H54 (cell line): ENCODE measurements at regions not wholly inside any gene's neighbourhood (a gene's known extent, or its start where the extent isn't known, plus 50 kb on each side); places are given as distances from the start of the nearest gene placed in this dataset.
"Not testable (repeated sequence)": the region's sequence is repeated elsewhere in the genome, so short reads cannot be mapped to it uniquely, and the experiment has no call there.

Source experiments
- DNase-seq: peaks from one replicate; pipeline ENCODE4 v3.0.0; 2011; ENCODE audit warnings: low spot score, mixed read lengths; ENCODE audit not compliant: insufficient read length
- FAIRE-seq: peaks from 3 replicates; lab custom pipeline; 2011; peaks lifted over from hg19 to GRCh38; lab: Jason Lieb, UNC
- POLR2A ChIP-seq: IDR thresholded peaks from 2 replicates; pipeline ENCODE4 v1.6.1; 2011; ENCODE audit warnings: low read depth, mild to moderate bottlenecking, low read length

DNA sequence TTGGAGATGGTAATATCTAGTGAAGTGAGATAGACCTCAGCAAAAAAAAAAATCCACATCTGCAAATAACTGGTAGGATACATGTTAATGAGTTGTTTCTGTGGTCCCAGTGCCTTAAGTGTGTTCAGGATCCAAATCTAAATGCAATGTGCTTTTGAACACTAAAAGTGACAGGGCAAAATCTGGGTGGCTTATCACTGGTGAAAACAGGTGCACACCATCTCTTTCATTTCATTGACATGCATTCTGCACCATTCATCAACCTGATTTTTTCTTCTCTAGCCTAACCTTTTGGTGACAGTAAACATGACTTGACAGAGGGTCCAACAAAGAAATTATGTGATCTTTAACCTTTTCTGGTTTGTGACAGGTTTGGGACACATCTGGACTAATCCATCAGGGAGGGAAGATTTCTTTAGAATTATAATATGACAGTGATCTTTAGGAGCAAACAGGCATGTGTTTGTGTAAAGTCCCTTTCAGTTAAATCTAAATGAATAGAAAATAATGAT lies 201.6 kb upstream of the NEGR1 start:
- DNase-seq (no peak), FAIRE-seq (no peak)
- TF ChIP-seq POLR2A: no peak

DNA sequence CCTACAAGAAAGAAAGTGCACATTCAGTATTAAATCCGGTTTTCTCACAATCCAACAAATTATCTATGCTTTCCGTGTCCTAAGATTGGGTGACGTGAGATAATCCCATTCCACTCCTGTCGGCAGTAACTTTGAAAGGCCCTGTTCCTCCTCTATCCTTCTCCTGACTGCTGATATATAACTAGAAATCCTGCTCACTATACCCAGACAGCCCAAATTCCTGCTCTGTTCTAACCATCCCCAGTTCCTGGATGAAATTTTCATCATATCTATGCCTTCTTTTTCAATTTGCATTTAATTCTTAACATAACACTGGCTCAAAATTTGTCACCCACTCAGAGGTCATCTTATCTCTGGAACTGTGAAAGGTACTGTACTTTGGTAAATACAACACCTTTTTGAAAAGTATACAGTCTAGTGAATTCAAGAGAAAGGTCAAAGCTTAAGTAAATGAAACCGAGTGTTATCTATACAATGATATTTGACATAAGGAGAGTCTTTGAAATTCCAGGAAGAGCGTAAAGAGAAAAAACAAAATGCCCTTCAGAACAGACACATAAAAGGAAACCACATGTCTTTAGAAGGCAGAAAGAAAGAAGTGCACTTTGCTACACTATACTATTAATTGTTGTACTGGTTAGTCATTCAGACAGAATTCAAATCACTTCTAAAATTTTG lies 200.5 kb upstream of the NEGR1 start:
- TF ChIP-seq POLR2A: no peak
- DNase-seq (no peak), FAIRE-seq (no peak)

DNA sequence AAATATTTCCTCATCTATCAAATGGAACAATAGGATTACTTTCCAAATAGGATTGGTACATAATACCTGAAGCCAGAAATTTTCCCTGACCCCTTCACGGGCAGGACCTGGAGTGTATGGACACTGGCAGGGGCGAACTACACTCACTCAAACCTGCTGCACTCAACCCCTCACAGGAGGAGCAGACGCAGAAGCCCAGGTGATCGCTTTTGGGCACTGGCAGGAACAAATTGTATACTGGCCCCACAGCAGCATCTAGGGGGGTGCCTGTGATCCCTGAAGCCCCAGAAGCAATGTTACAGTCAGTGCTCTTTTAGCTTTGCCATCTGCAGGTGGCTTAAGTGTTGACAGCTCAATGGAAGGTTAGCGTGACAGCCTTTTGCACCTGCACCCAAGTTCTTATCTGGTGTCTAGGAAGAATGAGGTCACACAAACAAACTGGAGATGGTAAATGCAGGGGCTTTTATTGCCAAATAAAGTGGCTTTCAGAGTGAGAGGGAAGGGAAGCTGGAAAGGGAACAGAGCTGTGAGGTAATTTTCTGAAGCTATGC lies 199.2 kb upstream of the NEGR1 start:
- no peak for TF ChIP-seq POLR2A
- FAIRE-seq (no peak), DNase-seq (no peak)

DNA sequence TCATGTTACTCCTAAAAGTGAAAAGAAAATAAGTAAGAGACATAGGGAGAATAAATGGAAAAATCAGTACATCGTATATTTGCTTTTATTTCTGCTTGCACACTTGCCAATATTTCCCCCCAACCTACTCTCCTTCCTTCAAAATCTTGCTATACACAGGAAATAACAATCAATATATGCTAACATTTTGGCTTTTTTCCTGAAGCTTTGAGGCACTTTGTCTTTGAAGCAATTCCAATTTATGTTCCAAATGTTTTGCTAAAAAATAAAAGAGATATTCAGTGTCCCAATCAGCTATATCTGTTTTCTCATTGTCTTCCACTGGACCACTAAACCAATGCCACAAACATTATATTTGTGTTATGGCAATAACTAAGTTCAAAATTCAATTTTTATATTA lies 184.0 kb upstream of the NEGR1 start:
- no peak for TF ChIP-seq POLR2A
- FAIRE-seq (no peak), DNase-seq (no peak)

DNA sequence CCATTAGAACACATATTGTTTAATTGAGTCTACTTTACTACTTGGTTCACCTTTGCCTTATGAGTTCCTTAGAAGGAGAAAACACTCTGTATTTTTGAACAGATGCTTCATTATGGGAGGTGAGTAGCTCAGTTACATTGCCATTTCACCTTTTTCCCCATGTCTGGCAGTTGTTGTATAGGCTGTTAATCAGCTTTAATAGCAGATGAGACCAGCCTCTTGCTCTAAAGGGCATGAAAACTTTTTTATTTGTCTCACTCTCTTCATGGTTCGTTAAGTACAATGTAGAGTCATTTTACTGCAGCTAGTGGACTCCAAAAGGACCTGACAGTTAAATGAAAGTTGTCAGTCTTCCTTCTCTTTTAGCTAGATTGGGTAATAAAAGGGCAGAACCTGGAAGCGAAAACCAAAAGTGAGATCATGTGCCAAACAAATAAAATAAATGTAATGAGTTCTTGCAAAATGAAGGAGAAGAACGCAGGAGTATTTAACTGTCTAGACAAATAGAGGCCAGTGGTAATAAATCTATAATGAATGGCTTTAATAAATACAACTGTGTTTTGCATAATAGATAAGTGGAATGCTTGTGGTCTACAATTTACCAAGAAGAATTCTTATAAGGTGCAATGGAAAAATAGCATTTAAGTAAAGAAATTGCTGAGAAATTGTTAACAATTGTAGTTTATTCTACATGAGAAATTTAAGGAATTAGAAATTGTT lies 180.0 kb upstream of the NEGR1 start:
- FAIRE-seq (no peak), DNase-seq (no peak)
- no peak for TF ChIP-seq POLR2A

DNA sequence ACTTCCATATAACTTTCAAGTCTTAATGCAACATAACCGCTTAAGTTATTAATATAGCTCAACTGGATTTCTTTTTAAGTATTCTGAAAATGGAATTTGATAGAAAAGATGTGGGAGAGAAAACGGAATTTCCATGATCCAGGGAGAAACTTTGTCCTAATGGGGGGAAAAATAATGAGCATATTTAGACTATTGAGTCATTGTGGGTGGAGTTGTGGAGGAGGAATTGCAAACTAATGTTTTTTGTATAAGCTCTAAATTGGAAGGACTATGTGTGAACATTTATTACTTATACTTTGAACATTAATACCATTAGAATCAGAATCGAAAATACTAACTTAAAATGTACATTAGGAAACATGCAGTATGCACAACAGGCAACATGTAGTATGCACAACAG lies 159.9 kb upstream of the NEGR1 start:
- FAIRE-seq (no peak), DNase-seq (no peak)
- TF ChIP-seq POLR2A: no peak

DNA sequence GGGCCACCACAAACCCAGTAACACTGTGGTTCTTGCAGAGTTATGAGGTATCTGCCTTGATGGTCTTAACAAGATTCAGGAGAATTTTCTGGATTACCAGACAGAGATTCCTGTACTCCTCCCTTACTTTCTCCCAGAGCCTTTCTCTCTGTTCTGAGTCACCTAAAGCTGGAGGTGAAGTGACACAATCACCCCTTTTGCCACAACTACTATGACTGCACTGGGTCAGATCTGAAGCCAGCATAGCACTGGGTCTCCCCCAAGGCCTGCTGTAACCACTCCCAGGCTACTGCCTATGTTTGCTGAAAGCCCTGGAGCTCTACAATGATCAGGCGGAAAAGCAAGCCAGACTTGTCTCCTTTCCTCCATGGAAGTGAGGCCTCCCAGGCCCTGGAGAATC lies 156.7 kb upstream of the NEGR1 start:
- no peak for DNase-seq
- peak; percentile 64 for FAIRE-seq
- TF ChIP-seq POLR2A: no peak

DNA sequence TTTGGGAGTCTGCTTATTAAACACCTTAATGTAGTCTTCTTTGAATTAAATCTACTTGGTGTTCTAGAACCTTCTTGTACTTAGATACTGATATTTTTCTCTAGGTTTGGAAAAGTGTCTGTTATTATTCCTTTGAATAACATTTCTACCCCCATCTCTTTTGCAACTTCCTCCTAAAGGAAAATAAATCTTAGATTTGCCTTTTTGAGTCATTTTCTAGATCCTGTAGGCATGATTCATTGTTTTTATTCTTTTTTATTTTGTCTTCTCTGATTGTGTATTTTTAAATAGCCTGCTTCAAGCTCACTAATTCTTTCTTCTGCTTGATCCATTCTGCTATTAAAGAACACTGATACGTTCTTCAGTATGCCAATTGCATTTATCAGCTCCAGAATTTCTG lies 155.9 kb upstream of the NEGR1 start:
- DNase-seq (no peak), FAIRE-seq (no peak)
- no peak for TF ChIP-seq POLR2A

DNA sequence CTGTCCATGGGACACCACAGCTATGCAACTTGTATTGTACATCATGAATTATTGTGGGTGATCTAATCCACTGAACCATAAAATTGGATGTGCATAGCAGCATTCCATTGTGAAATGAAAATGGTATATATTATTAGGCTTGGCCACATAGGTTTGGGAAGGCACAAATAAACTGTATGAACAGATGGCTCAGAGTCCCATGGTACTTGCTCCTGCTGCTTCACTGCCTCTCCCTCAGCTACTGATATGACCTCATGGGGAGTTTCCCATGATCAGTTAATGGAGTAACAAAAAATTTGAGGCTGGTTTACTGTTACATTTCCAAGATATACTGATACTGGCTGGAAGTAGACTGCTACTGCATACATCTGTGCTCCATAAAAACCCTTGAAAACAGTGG lies 152.7 kb upstream of the NEGR1 start:
- TF ChIP-seq POLR2A: no peak
- DNase-seq (no peak), FAIRE-seq (no peak)

DNA sequence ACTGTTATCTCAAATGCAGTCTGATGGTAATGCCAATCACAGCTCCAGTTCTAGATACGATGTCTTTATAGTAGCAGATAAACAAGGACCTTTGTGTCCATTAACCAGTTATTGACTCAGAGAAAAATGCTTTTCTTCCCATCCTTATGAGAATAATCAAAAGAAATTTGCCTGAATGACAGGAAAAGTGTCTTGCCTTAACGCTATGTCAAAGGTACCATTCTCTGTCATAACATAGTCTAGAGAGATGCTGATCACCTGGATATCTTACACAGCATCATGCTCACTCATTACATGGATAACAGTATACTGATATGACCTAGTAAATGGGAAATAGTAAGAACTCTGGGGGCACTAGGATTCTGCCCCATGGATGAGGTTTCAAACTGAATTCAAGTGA lies 151.7 kb upstream of the NEGR1 start:
- TF ChIP-seq POLR2A: no peak
- FAIRE-seq (no peak), DNase-seq (no peak)

DNA sequence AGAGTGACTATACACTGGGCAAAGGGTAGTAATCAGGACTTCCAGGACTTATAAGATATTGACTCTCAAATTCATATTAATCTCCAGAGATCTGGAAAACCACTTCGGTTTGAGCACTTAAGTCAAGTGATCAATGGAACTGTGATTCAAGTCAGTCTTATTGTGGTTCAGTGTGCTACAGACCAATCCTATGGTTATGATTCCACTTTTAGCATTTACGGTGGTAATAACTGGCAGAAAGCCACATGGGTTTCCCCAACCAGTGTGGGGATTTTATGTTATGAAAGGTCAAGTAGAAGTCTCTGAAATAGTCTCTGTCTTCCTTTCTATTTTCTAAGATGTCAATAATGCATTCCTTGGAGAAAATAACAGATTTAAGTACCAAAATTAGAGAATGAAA lies 151.3 kb upstream of the NEGR1 start:
- FAIRE-seq (no peak), DNase-seq (no peak)
- TF ChIP-seq POLR2A: no peak

DNA sequence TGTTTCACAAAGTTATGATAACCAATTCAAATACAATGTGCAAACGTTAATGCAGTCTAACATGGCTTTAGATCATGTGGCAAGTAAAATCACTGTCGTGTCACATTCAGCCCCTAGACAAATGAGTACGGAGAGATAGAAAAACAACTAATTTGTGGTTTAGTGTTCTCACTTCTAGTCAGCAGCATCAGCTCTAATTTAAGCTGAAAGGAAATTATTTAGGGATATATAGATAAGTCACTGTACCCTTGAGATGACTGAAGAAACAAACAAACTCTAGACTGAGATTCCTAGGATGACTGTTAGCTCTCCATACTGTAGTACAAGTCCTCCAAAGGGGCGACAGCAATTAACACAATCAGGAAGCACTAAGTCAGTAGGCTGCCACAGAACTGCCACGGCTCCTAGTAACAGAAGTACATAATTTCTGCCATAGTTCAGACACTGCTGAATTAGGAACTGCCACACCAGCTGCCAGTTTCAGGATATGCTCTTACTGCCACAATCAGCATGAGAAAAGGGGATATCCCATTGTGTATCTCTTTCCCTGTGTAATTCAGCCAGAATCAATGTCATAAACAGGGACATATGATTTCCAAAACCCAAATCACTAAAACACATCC lies 150.4 kb upstream of the NEGR1 start:
- no peak for TF ChIP-seq POLR2A
- no peak for DNase-seq
- FAIRE-seq: no peak

DNA sequence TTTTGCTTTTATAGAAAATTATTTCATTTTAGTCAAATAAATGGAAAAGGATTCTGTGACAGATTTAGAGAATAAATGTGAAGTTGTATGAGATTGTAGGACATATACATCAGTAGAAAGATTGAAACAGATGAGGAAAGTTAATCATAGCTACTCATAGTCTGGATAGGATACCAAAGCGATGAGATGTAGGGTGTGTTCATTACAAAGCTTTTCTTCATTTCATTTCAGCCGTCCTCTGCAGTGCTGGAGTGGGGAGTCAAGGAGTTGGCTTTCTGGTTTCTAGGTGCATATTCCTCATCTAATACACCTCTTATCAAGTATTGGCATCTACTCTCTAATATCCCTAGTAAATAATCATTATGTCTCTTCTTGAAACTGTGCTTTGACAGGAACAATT lies 149.5 kb upstream of the NEGR1 start:
- no peak for FAIRE-seq
- DNase-seq: no peak
- TF ChIP-seq POLR2A: no peak

DNA sequence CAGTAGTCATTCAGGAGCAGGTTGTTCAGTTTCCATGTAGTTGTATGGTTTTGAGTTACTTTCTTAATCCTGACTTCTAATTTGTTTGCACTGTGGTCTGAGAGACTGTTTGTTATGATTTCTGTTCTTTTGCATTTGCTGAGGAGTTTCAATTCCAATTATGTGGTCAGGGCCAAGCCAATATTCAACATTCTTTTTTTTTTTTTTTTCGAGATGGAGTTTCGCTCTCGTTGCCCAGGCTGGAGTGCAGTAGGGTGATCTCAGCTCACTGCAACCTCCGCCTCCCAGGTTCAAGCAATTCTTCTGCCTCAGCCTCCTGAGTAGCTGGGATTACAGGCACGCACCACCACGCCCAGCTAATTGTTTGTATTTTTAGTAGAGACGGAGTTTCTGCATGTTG lies 145.9 kb upstream of the NEGR1 start:
- not testable (repeated sequence) for FAIRE-seq, DNase-seq
